Breast epithelium (tissue), 4 donors: ENCODE measurements at regions not wholly inside any gene's neighbourhood (a gene's known extent, or its start where the extent isn't known, plus 50 kb on each side); places are given as distances from the start of the nearest gene placed in this dataset.

ENCODE experiments used
- DNase-seq, 2 donors: peaks; one replicate each; pipeline ENCODE4 v3.0.0-alpha.2; 2019; ENCODE audit warnings: low spot score in 2 of 2
- H3K27ac ChIP-seq, 2 donors: fragments of 200-600 bp; sonication (generic) in 1 of 2; one replicate each; pipeline ENCODE4 v1.5.1; 2016 to 2019; ENCODE audit warnings: mild to moderate bottlenecking in 1 of 2
- H3K27me3 ChIP-seq, 2 donors: fragments of 200-600 bp; sonication (generic) in 1 of 2; one replicate each; pipeline versions ENCODE4 v1.5.1 to v1.6.0; 2017 to 2019; ENCODE audit warnings: control low read depth in 1 of 2, mild to moderate bottlenecking in 1 of 2
- H3K36me3 ChIP-seq: fragments of 200-600 bp; one replicate; pipeline ENCODE4 v1.5.1; 2019
- H3K4me1 ChIP-seq, 2 donors: fragments of 200-600 bp; sonication (generic); one replicate each; pipeline ENCODE4 v1.5.1; 2016 to 2019; ENCODE audit warnings: control low read depth in 1 of 2
- H3K4me3 ChIP-seq, 3 donors: fragments of 200-600 bp; sonication (generic); 1 replicate in 2 of 3; 2 replicates in 1 of 3; pipeline ENCODE4 v1.5.1; 2016 to 2019; ENCODE audit warnings: mild to moderate bottlenecking in 3 of 3, moderate library complexity in 2 of 3
- H3K9me3 ChIP-seq, 2 donors: fragments of 200-600 bp; sonication (generic) in 1 of 2; one replicate each; pipeline ENCODE4 v1.5.1; 2016 to 2019; ENCODE audit warnings: control low read depth in 1 of 2
- CTCF ChIP-seq, 3 donors: fragments of 450-650 bp; IDR thresholded peaks; one replicate each; pipeline ENCODE4 v1.5.1; 2016 to 2017; ENCODE audit warnings: antibody characterized with exemption in 3 of 3, mild to moderate bottlenecking in 3 of 3, moderate library complexity in 3 of 3
- POLR2A ChIP-seq: fragments of 450-650 bp; IDR thresholded peaks from one replicate; pipeline ENCODE4 v1.6.1; 2016; ENCODE audit warnings: antibody characterized with exemption, mild to moderate bottlenecking, moderate library complexity
- POLR2AphosphoS5 ChIP-seq, 3 donors: sonication (generic); formaldehyde crosslinking; IDR thresholded peaks; one replicate each; pipeline ENCODE4 v1.6.1; 2017; ENCODE audit warnings: antibody characterized with exemption in 3 of 3
- intact Hi-C: fragments of 100-400 bp; cut with DNase I; formaldehyde crosslinking; loops from one replicate; pipeline ENCODE4 v1.15.1; 2023; ENCODE audit warnings: low total_unique reads

- Histone ChIP-seq H3K27ac (no peak overlapping the region), H3K4me1 (no peaks in the 10 kb centered on the region), H3K27me3 (no peaks in the 10 kb centered on the region), H3K4me3 (no peak overlapping the region), H3K36me3 (no peaks in the 10 kb centered on the region), H3K9me3 (no peaks in the 10 kb centered on the region)
- TF ChIP-seq POLR2A (no peak), POLR2AphosphoS5 (IDR thresholded peaks at IDR 0.05) (no peak), CTCF (IDR thresholded peaks at IDR 0.05) (no peak)
- intact Hi-C loops, result no loop called here
- DNase-seq, result no peak
These were observed 536.0 kb upstream of the JARID2 start for GRCh38 chr6:14709900-14710299.

DNA sequence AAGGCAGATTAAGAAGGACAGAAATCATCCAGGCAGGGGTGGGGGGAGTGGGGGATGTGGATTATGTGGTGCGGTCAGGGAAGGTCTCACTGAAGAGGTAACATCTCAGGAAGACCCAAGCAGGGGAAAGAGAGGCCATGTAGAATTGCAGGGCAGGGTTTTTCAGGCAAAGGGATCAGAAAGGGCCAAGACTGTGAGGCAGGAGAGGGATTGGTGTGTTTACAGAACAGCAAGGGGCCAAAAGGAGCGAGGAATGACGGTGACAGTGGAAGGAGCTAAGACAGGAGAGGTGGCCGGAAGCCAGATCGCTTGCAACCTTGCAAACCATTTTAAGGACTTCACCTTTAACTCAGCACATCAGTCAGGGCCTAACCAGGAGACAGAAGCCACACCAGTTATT is 535.4 kb upstream of the JARID2 start:
- no peaks in the 10 kb centered on the region for H3K9me3 ChIP-seq
- no peak overlapping the region for H3K27ac ChIP-seq
- no peak for DNase-seq
- no peaks in the 10 kb centered on the region for H3K36me3 ChIP-seq
- no peaks in the 10 kb centered on the region for H3K4me1 ChIP-seq
- no peak overlapping the region for H3K4me3 ChIP-seq
- TF ChIP-seq POLR2A, result no peak
- no peak for TF ChIP-seq CTCF (IDR thresholded peaks at IDR 0.05)
- TF ChIP-seq POLR2AphosphoS5 (IDR thresholded peaks at IDR 0.05), result no peak
- intact Hi-C loops, result no loop called here
- H3K27me3 ChIP-seq, result no peaks in the 10 kb centered on the region

DNA sequence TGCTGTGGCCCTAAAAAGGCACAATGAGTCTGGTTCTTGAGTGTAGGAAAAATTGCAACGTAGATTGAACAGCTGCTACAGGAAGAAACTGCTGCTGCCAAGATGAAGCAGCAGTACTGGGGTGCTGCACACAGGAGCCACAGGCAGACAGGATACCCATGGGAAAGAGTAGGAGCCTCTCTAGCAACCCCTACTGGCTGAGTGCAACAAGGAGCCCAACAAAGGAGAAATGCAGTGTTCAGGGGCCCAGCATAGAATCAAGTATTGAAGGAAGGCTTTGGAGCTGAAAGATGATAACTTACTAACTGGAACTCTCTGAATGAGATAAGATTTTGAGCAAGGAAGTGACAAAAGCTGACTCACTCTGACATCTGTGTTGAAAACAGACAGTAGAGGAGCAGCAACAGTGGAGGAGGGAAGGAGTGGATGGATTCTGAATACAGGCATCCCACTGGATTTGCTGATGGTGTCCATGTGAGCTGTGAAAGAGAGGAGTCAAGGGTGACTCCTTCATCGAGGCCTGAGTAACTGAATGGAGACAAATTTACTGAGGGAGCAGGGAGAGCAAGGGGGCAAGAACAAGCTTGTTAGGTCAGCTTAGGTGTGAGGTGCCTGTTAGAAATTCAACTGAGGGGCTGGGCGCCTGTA is 534.7 kb upstream of the JARID2 start:
- Histone ChIP-seq H3K4me3 (no peak overlapping the region), H3K4me1 (no peaks in the 10 kb centered on the region), H3K27me3 (no peaks in the 10 kb centered on the region), H3K9me3 (no peaks in the 10 kb centered on the region), H3K36me3 (no peaks in the 10 kb centered on the region), H3K27ac (no peak overlapping the region)
- intact Hi-C loops, result no loop called here
- peak in 1 of 3 donors; percentile 17 for TF ChIP-seq CTCF (IDR thresholded peaks at IDR 0.05)
- no peak for TF ChIP-seq POLR2AphosphoS5 (IDR thresholded peaks at IDR 0.05)
- no peak for TF ChIP-seq POLR2A
- DNase-seq, result no peak

DNA sequence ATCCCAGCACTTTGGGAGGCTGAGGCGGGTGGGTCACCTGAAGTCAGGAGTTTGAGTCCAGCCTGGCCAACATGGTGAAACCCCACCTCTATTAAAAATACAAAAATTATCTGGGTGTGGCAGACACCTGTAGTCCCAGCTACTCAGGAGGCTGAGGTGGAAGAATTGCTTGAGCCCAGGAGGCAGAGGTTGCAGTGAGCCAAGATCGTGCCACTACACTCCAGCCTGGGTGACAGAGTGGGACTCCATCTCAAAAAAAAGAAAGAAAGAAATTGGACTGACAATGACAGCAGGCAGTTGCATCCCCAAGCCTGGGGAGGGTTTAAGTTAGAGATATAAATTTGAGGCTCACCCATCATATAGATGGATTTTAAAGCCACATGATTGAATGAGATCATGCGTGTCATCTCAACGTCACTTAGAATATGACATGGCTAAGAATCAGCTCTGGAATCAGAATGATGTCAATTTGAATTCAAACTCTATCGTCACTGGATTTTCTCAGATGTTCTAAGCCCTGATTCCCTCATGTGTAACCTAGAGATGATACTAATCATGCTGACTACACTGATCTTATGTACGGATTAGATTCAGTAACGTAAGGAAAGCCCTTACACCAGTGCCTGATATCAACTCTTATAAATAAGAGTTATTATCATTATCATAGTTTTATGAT is 534.0 kb upstream of the JARID2 start:
- TF ChIP-seq CTCF (IDR thresholded peaks at IDR 0.05) (no peak), POLR2A (no peak), POLR2AphosphoS5 (IDR thresholded peaks at IDR 0.05) (no peak)

More for the DNA sequence above, 534.0 kb upstream of the JARID2 start:
- Histone ChIP-seq H3K36me3 (no peaks in the 10 kb centered on the region), H3K9me3 (no peaks in the 10 kb centered on the region), H3K4me1 (no peaks in the 10 kb centered on the region), H3K4me3 (no peak overlapping the region), H3K27ac (no peak overlapping the region), H3K27me3 (no peaks in the 10 kb centered on the region)
- intact Hi-C loops, result no loop called here
- DNase-seq, result no peak
